ENCODE measurements at regions not wholly inside any gene's neighbourhood (a gene's known extent, or its start where the extent isn't known, plus 50 kb on each side); places are given as distances from the start of the nearest gene placed in this dataset.

GRCh38 chr5:13187186-13187585, 757.3 kb downstream of the DNAH5 start:
- H2AFZ ChIP-seq (ENCODE audit: low read length) = no peak overlapping the region
- no peak overlapping the region for H3K18ac ChIP-seq (ENCODE audit: extremely low read depth, low read length)
- no peak overlapping the region for H4K8ac ChIP-seq (ENCODE audit: extremely low read depth, insufficient read depth, low read length)
- H3K9me3 ChIP-seq (ENCODE audit: insufficient read depth in 2 of 2, low read depth in 1 of 2, low read length in 1 of 2) = no peaks in the 10 kb centered on the region
- no peak overlapping the region for H4K5ac ChIP-seq (ENCODE audit: insufficient read length, low read depth, low read length)
- no peak overlapping the region for H2AK5ac ChIP-seq (ENCODE audit: low read depth, low read length)
- no peaks in the 10 kb centered on the region for H3K4me1 ChIP-seq (replicated peaks in 1 of 4; ENCODE audit: control insufficient read depth in 3 of 4, insufficient read depth in 4 of 4, low read length in 3 of 4)
- H3K4me2 ChIP-seq (ENCODE audit: insufficient read depth in 1 of 2, low read depth in 2 of 2, low read length in 2 of 2) = no peak overlapping the region
- no peaks in the 10 kb centered on the region for H3K36me3 ChIP-seq (ENCODE audit: control insufficient read depth in 2 of 4, insufficient read depth in 4 of 4, low read length in 3 of 4)
- 92% methylated on average over 5 of the region's 5 CpGs; no CpG with 5 or more reads in 1 of the 2 experiments for WGBS, 2 experiments (ENCODE audit: extremely low coverage in 1 of 2, insufficient coverage in 1 of 2, insufficient read length in 1 of 2, insufficient replicate concordance in 2 of 2, low coverage in 1 of 2, low lambda C conversion rate in 2 of 2, missing lambda C conversion rate in 1 of 2)
- H3K79me1 ChIP-seq (ENCODE audit: low read depth, low read length) = no peaks in the 10 kb centered on the region
- CTCF ChIA-PET (ENCODE audit: partially characterized antibody) = no interaction called here
- H3K27me3 ChIP-seq (replicated peaks in 1 of 4; ENCODE audit: control insufficient read depth in 3 of 4, extremely low read depth in 1 of 4, insufficient read depth in 3 of 4, low read length in 3 of 4) = no peaks in the 10 kb centered on the region
- H2BK120ac ChIP-seq (replicated peaks; ENCODE audit: low read depth, low read length) = no peak overlapping the region
- TF ChIP-seq PHF8 (conservative IDR thresholded peaks at IDR 0.05; ENCODE audit: low read depth, low read length) (no peak), MAX (IDR thresholded peaks at IDR 0.05) (no peak), TBP (IDR thresholded peaks at IDR 0.05; ENCODE audit: low read depth, low read length) (no peak), EP300 (IDR thresholded peaks at IDR 0.05; ENCODE audit: borderline replicate concordance in 1 of 2, low read depth in 2 of 2, low read length in 2 of 2) (no peak), CHD2 (IDR thresholded peaks at IDR 0.05; ENCODE audit: low read length) (no peak), BRCA1 (IDR thresholded peaks at IDR 0.05; ENCODE audit: low read depth, low read length) (no peak), CBX5 (IDR thresholded peaks at IDR 0.05; ENCODE audit: low read depth, low read length) (no peak), POU5F1 (IDR thresholded peaks at IDR 0.05; ENCODE audit: low read depth, low read length) (no peak), KDM4A (IDR thresholded peaks at IDR 0.05; ENCODE audit: low read depth, low read length, severe bottlenecking) (no peak), E2F6 (IDR thresholded peaks at IDR 0.05) (no peak), HDAC6 (IDR thresholded peaks at IDR 0.05; ENCODE audit: low read depth, low read length) (no peak), SIN3A (conservative IDR thresholded peaks at IDR 0.05 in 1 of 2, IDR thresholded peaks at IDR 0.05 in 1 of 2; ENCODE audit: low read depth in 1 of 2, low read length in 2 of 2) (no peak), JUN (IDR thresholded peaks at IDR 0.05; ENCODE audit: low read depth, low read length) (no peak)
- H3K23ac ChIP-seq (ENCODE audit: insufficient read length) = no peak overlapping the region
- no peak overlapping the region for H2BK15ac ChIP-seq (ENCODE audit: low read length)
- H3K14ac ChIP-seq (ENCODE audit: insufficient read length) = no peak overlapping the region
- H3K23me2 ChIP-seq (ENCODE audit: low read depth, low read length) = no peaks in the 10 kb centered on the region
- H2BK20ac ChIP-seq (ENCODE audit: low read length) = no peak overlapping the region
- POLR2A ChIA-PET (ENCODE audit: partially characterized antibody) = no interaction called here
- H4K91ac ChIP-seq (replicated peaks; ENCODE audit: insufficient read length, low read length) = no peak overlapping the region
- no peaks in the 10 kb centered on the region for H3K79me2 ChIP-seq (ENCODE audit: control insufficient read depth in 1 of 2, insufficient read depth in 2 of 2, low read length in 2 of 2)
- no peak for DNase-seq (ENCODE audit: low read depth in 1 of 2, low spot score in 2 of 2)
- no peak for FAIRE-seq
- no peak overlapping the region for H2BK12ac ChIP-seq (ENCODE audit: low read depth, low read length)
- H3K27ac ChIP-seq (ENCODE audit: low read depth, low read length) = no peak overlapping the region
- H3K9ac ChIP-seq (replicated peaks in 1 of 4; ENCODE audit: extremely low read depth in 1 of 4, low read depth in 3 of 4, low read length in 3 of 4) = no peak overlapping the region
- H2BK5ac ChIP-seq (ENCODE audit: low read depth, low read length) = no peak overlapping the region
- H3K4me3 ChIP-seq (ENCODE audit: extremely low read depth in 1 of 4, insufficient read depth in 2 of 4, low read depth in 3 of 4, low read length in 4 of 4) = no peak overlapping the region
- no peaks in the 10 kb centered on the region for H4K20me1 ChIP-seq (replicated peaks in 1 of 2; ENCODE audit: control insufficient read depth in 1 of 2, insufficient read depth in 2 of 2, low read length in 2 of 2)
- H3K56ac ChIP-seq (replicated peaks; ENCODE audit: insufficient read length, low read depth, low read length) = no peak overlapping the region
- H3K4ac ChIP-seq (replicated peaks; ENCODE audit: insufficient read length, low read depth, low read length) = no peak overlapping the region

Data from H1 (cell line).